GM18867 (cell line): ENCODE measurements at regions not wholly inside any gene's neighbourhood (a gene's known extent, or its start where the extent isn't known, plus 50 kb on each side); places are given as distances from the start of the nearest gene placed in this dataset.
A peak's percentile ranks its signal among the peaks of the same experiment; 100 is the strongest.
"Not testable (repeated sequence)": the region's sequence is repeated elsewhere in the genome, so short reads cannot be mapped to it uniquely, and the experiment has no call there.

Experiments used
- ATAC-seq: cut with Tn5 transposase; IDR thresholded peaks from one replicate; pipeline ENCODE4 v1.9.1; 2021; ENCODE audit warnings: mild to moderate bottlenecking, moderate library complexity; ENCODE audit not compliant: unreplicated experiment

DNA sequence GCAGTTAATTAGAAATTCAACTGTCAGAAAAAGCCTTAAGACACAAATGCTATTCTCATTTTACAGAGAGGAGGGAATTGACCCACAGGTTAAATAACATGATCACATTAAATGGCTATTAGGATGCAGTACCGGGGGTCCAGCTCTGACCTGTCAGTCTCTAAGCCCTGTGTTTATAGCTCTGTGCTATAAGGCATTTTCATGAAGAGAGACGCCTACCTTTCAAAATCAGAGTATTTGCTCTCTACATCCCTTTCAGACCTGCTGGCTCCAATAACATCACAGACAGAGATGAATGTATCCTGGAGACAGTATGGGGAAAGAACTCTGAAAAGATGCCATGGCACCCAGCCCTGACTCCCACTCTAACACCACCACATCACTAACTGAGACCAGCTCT, 189.9 kb upstream of the PRSS58 start:
- ATAC-seq, result no peak

DNA sequence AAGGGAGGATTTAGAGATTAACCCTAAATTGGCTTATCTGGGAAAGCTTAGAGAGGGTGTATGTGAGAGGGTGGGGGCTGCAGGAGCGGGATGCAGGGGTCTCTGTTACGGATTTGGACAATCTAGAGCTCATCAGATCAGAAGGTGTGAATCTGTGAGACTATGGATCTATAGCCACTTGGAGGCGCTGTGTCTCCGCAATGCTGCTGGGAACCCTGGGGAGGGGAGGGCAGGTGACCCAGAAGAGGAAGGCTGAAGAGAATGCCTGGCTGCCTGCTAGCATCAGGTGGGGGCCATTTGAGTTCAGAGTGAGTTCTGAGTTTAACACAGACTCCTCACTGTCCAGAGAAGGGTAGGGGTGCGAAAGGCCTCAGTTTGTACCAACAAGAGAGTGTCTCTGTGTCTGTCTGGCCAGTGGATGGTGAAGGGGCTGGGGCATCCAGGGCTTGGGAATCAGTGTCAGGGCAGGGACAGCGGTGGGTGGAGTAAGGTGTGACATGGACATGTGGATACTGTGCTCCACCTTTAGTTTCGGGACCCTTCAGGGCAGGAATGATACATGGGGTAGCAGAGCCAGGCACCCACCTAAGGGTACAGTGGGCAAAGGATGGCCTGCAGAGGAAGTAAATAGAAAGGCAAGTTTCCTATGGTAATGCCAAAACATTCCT, 187.3 kb upstream of the PRSS58 start:
- ATAC-seq, result no peak

DNA sequence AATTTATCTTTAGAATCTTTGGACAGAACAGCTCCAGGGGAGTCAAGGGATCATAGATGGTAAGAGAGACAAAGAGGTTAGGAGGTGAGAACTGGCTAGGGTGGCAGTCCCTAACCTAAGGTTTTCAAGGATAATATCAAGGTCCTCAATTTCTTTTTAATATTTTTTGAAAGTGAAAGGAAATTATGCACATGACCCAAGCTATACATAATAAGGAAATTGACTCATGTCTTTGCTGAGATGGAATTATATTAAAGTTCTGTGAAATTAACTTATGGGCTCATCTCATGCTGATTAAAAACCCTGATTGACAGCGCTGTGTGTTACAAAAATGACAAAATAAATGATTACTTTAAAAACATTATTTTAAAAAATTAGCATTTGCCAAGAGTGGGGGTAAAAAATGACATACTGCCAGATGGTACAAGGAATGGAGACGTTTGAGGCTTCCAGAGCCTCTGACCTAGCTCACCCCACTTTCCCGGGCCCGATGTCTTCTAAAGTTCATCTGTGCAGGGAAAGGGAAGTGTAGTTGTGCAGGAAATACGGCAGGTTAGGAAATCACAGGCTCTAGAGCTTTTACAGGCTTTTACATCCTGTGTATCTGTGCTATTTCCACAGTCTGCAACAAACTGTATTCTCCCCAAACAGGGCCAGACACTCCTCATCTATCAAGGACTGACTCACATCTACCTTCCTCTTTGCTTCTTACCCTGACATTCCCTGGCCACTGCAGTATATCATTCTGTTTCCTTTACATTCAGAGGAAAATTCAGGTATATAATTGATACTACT, 185.6 kb upstream of the PRSS58 start:
- ATAC-seq, result no peak

- peak; percentile 43 for ATAC-seq
These were observed 184.5 kb upstream of the PRSS58 start for GRCh38 chr7:142442396-142442795.

GRCh38 chr7:142440906-142441411, 183.1 kb upstream of the PRSS58 start:
- ATAC-seq, result no peak

- ATAC-seq, result no peak
These were observed 182.5 kb upstream of the PRSS58 start for GRCh38 chr7:142440219-142440905.

GRCh38 chr7:142439739-142440138, 181.9 kb upstream of the PRSS58 start:
- peak; percentile 71 for ATAC-seq

GRCh38 chr7:142438923-142439515, 181.2 kb upstream of the PRSS58 start:
- ATAC-seq, result no peak

- no peak for ATAC-seq
These were observed 180.5 kb upstream of the PRSS58 start for GRCh38 chr7:142438235-142438922.

DNA sequence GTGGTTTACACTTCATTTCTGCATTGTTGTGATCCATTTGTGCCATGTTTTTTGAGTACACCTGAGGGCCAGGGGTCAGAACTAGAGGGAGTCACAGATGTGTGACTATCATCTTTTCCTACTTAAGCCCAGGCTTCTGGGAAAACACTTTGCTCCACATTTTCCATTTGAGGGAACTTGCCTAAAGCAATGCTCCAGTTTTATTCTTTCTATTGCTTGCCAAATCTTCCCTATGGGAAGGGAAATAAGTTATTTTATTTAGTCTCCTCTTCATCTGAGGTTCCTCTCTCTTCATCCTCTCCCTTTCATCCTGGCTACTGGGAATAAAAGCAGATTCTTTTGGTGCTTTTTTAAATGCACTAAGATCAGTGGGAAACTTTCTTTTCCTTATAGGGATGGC, 179.9 kb upstream of the PRSS58 start:
- ATAC-seq, result no peak

DNA sequence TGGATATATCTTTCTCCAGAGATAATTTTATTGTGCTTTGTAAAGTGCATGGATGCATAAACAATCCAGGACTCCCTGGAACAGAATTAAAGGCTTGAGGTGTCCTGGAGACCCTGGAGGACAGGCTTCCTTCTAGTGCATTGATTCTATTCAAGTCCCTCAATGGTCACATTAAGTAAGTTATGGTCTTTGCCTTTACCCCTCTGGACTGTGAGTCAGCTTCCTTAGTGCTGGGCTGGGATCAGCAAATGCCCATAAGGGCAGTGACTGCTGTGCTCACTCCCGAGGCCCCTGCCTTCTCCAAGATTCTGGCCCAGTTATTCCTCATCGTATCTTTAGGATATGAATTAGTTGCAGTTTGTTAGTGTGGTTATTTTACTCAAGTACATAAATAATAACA, 178.7 kb upstream of the PRSS58 start:
- no peak for ATAC-seq

DNA sequence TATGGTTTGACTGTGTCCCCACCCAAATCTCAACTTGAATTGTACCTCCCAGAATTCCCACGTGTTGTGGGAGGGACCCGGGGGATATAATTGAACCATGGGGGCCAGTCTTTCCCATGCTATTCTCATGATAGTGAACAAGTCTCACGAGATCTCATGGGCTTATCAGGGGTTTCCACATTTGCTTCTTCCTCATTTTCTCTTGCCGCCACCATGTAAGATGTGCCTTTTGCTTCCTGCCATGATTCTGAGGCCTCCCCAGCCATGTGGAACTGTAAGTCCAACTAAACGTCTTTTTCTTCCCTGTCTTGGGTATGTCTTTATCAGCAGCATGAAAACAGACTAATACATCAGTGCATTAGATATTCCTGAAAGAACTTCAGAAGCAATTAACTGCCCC, 177.7 kb upstream of the PRSS58 start:
- ATAC-seq, result not testable (repeated sequence)

DNA sequence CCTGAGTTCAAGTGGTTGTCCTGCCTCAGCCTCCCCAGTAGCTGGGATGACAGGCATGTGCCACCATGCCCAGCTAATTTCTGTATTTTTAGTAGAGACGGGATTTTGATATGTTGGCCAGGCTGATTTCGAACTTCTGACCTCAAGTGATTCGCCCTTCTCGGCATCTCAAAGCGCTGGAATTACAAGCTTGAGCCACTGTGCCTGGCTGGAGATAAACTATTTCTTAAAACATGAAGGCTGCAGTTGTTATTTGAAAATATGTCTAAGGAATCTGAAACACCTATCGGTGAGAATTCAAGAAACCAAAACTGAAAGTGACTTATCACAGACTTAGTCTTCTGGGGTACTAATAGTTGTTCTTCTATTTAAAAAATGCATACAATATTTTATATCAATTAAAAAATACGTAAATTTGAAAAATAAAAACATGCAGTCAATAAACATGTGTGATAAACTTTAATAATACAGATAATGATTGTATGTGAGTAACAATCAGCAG, 176.9 kb upstream of the PRSS58 start:
- no peak for ATAC-seq

GRCh38 chr7:142434133-142434532, 176.3 kb upstream of the PRSS58 start:
- not testable (repeated sequence) for ATAC-seq

DNA sequence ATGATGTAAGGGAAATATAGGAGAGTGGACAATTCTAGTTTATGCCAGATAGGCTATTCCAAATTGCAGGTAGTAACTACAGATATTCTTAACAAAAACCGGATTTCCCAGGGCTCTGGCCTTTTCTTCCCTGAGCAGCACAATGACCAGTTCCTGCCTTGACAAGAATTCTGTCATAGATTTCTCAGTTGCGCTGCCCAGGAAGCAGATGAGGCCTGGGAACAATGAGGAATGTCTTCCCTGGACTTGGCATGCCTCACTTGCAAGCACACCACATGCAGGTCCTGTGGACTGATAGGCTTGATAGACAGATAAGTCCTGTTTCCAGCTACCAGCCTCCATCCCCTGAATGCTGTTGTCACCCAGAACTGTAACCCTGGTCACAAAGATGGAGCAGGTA, 174.5 kb upstream of the PRSS58 start:
- no peak for ATAC-seq

DNA sequence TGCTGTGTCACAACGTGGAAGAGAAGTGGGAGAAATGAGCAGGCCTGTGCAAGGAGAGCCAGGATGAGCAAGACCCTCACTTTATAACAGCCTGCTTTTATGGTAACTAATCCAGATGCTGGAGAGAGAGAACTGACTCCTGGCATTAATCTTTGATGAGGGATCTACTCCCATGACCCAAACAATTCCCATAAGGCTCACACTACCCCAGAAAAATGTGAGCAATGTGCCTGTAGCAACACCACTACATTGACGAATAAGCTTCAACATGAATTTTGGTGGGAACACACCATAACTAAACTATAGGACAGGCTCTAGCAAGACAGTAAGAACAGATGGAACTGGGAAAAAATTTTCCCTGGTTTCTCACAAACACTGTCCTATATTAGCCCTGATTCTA, 173.6 kb upstream of the PRSS58 start:
- ATAC-seq, result no peak

- no peak for ATAC-seq
These were observed 170.2 kb upstream of the PRSS58 start for GRCh38 chr7:142428094-142428493.

GRCh38 chr7:142425281-142425680, 167.4 kb upstream of the PRSS58 start:
- ATAC-seq, result no peak

DNA sequence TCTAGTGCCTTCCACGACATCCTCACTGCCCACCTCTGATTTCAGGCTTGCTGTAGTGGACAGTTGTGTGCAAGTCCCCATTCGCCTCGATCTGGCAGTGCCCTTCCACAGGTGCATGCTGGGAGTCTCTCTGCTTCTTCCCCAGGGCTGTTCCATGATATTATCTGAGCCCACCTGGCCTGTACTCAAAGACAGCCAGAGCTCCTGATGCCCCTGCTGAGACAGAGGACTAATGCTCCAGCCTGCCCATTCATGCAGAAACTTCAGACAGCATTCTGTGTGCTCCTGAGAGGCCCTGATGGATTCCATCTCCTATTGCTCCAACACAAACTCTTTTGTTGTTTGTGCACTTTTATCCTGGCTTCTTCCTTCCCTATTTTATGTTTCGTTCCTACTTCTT, 164.8 kb upstream of the PRSS58 start:
- ATAC-seq, result no peak

DNA sequence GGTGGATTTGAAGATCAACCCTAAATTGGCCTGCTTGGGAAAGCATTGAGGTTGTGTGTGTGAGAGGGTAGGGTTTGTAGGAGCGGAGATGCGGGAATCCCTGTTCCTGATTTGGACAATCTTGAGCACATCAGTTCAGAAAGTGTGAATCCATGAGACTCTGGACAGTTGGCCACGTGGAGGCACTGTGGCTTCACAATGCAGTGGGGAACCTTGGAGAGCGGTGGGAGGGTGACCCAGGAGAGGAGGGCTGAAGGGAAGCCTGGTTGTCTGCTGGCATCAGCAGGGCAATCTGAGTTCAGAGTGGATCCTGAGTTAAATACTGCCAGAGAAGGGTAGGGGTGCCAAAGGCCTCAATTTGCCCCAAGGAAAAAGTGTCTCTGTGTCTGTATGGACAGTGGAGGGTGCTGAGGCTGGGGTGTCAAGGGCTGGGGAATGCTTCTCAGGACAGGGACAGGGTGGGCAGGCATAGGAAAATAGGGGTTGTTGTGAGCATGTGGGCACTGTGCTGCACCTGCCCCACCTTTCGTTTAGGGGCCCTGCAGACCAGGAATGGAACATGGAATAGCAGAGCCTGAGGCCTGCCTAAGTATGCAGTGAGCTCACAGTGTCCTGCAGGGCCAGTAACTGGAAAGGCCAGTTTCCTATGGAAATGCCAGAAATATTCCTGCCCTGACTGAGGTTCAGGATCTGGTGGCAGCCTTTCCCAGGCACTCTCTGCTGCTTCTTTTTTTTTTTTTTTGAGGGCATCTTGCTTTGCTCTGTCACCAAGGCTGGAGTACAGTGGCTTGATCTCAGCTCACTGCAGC, 162.9 kb upstream of the PRSS58 start:
- ATAC-seq, result peak; percentile 45
